NB4 (cell line): ENCODE measurements at regions not wholly inside any gene's neighbourhood (a gene's known extent, or its start where the extent isn't known, plus 50 kb on each side); places are given as distances from the start of the nearest gene placed in this dataset.

Experiments used
- DNase-seq: peaks from one replicate; pipeline ENCODE4 v3.0.0; 2010; ENCODE audit warnings: low read depth
- H3K4me3 ChIP-seq: one replicate; pipeline ENCODE4 v1.5.1; 2011; ENCODE audit warnings: mild to moderate bottlenecking, low read depth, low read length, moderate library complexity
- MYC ChIP-seq: IDR thresholded peaks from 2 replicates; pipeline ENCODE4 v1.6.1; 2011; ENCODE audit warnings: low read depth, low read length
- POLR2A ChIP-seq: IDR thresholded peaks from 2 replicates; pipeline ENCODE4 v1.6.1; 2011; ENCODE audit warnings: mild to moderate bottlenecking; ENCODE audit not compliant: insufficient read length; ENCODE audit errors: extremely low read depth
- TF ChIP-seq, protein P1 (sequence below): IDR thresholded peaks from 2 replicates; pipeline ENCODE4 v1.6.1; 2011; ENCODE audit warnings: low read depth, low read length
- TF ChIP-seq, protein P2 (sequence below): IDR thresholded peaks from one replicate; pipeline ENCODE4 v1.5.1; 2012; ENCODE audit warnings: low read depth, low read length

DNA sequence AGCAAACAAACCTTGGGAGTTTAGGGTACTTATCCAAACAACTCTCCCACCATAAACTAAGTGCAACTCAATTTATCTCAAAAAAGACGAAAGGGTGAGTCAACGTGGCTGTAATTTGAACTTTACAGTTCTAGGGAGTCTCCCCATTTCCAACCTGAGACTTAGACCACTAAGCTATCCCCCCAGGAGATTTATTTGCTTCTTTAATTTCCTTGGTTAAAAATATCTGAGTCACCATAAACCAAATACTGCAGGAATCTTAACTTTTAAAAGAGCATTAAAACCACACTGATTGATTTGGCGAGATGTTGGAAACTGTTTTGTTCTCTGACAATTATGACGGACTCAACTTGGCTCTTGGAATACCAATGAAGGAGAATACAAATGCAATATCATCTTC lies 299.3 kb upstream of the SOX9 start:
- H3K4me3 ChIP-seq: no peak overlapping the region
- DNase-seq: no peak
- no peak for TF ChIP-seq POLR2A
- TF ChIP-seq MYC: no peak
- TF ChIP-seq, protein P1, sequence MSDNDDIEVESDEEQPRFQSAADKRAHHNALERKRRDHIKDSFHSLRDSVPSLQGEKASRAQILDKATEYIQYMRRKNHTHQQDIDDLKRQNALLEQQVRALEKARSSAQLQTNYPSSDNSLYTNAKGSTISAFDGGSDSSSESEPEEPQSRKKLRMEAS: no peak
- TF ChIP-seq, protein P2, sequence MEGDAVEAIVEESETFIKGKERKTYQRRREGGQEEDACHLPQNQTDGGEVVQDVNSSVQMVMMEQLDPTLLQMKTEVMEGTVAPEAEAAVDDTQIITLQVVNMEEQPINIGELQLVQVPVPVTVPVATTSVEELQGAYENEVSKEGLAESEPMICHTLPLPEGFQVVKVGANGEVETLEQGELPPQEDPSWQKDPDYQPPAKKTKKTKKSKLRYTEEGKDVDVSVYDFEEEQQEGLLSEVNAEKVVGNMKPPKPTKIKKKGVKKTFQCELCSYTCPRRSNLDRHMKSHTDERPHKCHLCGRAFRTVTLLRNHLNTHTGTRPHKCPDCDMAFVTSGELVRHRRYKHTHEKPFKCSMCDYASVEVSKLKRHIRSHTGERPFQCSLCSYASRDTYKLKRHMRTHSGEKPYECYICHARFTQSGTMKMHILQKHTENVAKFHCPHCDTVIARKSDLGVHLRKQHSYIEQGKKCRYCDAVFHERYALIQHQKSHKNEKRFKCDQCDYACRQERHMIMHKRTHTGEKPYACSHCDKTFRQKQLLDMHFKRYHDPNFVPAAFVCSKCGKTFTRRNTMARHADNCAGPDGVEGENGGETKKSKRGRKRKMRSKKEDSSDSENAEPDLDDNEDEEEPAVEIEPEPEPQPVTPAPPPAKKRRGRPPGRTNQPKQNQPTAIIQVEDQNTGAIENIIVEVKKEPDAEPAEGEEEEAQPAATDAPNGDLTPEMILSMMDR: no peak

DNA sequence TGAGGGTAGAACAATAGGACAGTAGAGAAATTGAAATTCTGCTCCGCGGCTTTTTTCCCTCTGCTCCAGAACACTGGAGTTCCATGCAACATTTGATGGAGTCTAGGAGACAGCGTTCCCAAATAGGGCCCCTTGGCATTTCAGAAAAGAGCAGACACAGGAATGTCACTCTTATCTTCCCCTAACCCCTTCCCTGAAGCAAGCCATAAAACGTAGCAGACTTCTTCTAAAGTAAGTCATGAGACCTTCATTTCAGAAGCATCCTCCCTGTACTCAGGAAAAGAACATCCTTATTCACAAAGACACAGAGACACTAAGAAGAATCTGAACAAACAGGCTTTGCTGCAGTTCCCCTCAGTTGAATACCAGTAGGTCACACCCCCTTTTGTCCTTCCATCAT lies 296.1 kb upstream of the SOX9 start:
- no peak overlapping the region for H3K4me3 ChIP-seq
- TF ChIP-seq, protein P2: no peak
- TF ChIP-seq POLR2A: no peak
- no peak for TF ChIP-seq MYC
- TF ChIP-seq, protein P1: no peak
- no peak for DNase-seq

DNA sequence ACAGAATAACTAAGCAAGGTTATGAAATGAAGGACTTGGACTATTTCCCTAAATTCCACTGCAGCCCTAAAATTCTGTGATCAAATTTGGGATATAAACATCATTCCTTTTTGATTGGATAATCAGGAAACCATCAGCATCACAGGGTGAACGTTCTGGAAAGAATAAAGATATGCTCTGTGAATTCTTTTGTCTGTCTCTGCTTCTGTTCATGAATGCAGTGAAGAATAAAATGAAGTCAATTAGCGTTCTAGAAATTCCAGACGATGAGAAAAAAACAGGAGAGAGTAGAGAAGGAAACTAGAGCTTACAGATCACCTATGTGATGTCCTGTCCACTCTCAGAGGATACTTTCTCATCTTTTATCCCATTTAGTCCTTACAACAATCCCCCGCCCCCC lies 295.1 kb upstream of the SOX9 start:
- TF ChIP-seq, protein P2: no peak
- TF ChIP-seq, protein P1: no peak
- TF ChIP-seq POLR2A (no peak), MYC (no peak)
- no peak for DNase-seq
- no peak overlapping the region for H3K4me3 ChIP-seq

DNA sequence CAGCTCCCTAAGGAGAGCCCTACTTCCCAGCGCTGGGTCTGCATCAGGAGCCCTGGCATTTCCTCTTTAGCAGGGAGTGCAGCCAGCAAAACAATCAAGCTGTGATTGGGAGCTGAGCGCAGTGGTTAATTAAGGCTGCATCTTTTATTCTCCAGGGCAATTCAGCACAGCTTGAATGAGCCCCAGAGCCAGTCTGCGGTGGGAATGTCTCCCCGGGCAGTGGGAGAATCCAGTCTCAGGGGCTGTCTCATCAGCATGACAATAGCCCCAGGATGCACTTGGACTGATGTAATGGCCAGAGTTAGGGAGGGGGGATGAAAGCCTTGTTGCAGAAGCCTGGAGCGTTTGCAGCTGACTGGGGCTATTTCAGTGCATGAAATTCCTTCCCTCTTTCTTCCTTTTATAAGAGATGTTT lies 292.6 kb upstream of the SOX9 start:
- DNase-seq: no peak
- H3K4me3 ChIP-seq: no peak overlapping the region
- TF ChIP-seq, protein P1: no peak
- TF ChIP-seq POLR2A: no peak
- TF ChIP-seq MYC: no peak
- TF ChIP-seq, protein P2: no peak

DNA sequence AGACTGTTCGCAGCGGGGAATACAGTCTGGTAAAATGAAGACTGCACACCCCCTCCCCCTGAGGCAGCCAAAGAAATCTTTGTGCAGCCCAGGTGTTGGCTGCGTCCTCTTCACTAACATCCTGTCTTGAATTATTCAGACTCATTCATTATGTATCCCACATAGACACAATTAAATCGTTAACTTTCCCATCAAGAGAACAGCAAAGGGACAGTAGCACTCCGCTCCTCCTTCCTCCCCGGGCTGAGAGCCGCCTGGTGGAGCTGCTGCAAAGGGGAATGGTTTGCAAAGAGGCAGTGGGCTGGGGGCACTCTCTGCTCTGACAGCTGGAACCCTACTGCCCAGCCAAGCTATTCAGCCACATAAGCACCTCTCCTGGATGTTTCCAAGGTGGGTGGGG lies 290.0 kb upstream of the SOX9 start:
- H3K4me3 ChIP-seq: no peak overlapping the region
- no peak for DNase-seq
- TF ChIP-seq, protein P2: no peak
- TF ChIP-seq, protein P1: no peak

DNA sequence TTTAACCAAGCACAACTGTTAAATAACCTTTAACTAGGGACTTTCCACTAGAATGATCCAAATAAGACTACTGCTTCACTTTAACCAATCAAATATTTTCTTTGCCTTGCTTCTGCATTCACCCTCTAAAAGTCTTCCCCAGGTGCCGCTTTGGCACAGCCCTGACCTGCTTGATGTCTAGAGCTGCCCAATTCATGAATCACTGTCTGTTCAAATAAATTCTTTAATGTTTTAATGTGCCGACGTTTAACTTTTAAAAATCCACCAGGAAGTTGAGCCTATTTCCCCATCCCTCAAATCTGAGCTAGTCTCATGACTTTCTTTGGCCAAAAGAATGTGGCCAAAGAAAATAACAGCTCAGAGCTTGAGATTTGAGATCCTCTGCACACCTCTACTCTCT lies 277.8 kb upstream of the SOX9 start:
- TF ChIP-seq MYC (no peak), POLR2A (no peak)
- TF ChIP-seq, protein P1: no peak
- TF ChIP-seq, protein P2: no peak
- no peak for DNase-seq
- no peak overlapping the region for H3K4me3 ChIP-seq
